ENCODE measurements at regions not wholly inside any gene's neighbourhood (a gene's known extent, or its start where the extent isn't known, plus 50 kb on each side); places are given as distances from the start of the nearest gene placed in this dataset.
"Not testable (repeated sequence)": the region's sequence is repeated elsewhere in the genome, so short reads cannot be mapped to it uniquely, and the experiment has no call there.

DNA sequence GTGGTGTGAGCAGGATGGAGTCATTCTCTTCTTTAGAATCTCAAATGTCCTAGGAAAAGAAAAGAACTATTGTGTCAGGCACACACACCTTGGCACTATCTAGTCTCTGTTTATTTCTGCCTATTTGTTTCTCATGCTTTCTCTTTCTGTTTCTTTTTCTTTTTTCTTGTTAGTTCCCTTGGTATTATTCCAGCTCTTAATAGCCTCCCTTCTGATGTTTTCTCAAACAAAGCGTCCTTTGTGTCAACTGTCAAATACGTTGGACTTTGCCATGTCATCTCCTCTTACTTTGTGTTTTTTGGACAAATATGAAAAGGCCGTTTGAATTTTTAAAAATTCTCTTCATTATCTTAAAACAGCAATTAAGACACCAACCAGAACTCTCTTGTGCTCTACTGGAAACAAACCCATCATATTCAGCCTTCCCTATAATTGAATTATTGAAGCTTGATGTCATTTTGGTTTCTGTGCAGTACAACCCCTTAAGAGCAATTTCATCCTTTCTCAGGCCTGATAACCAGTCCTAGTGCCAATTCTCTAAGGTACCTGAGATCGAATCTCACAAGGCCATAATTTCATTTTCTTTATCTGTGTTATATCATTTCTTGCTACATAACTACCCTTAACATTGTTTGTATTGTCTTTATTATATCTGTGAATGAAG is 497.8 kb upstream of the NRP1 start:
- H3K9me3 ChIP-seq, result no peaks in the 10 kb centered on the region
- TF ChIP-seq, protein P1, sequence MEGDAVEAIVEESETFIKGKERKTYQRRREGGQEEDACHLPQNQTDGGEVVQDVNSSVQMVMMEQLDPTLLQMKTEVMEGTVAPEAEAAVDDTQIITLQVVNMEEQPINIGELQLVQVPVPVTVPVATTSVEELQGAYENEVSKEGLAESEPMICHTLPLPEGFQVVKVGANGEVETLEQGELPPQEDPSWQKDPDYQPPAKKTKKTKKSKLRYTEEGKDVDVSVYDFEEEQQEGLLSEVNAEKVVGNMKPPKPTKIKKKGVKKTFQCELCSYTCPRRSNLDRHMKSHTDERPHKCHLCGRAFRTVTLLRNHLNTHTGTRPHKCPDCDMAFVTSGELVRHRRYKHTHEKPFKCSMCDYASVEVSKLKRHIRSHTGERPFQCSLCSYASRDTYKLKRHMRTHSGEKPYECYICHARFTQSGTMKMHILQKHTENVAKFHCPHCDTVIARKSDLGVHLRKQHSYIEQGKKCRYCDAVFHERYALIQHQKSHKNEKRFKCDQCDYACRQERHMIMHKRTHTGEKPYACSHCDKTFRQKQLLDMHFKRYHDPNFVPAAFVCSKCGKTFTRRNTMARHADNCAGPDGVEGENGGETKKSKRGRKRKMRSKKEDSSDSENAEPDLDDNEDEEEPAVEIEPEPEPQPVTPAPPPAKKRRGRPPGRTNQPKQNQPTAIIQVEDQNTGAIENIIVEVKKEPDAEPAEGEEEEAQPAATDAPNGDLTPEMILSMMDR (IDR thresholded peaks at IDR 0.05), result no peak
- TF ChIP-seq POLR2A (IDR thresholded peaks at IDR 0.05), result no peak
- TF ChIP-seq POLR2AphosphoS5 (IDR thresholded peaks at IDR 0.05), result no peak
- TF ChIP-seq EP300 (IDR thresholded peaks at IDR 0.05; ENCODE audit: low read depth), result no peak
- intact Hi-C loops (cut with DNase I; ENCODE audit: low total_unique reads), result no loop called here
- peaks cover 0 to 7% (median 0%) of the 10 kb centered on the region in 4 donors for H3K4me1 ChIP-seq
- H3K4me3 ChIP-seq, result no peak overlapping the region
- H3K27ac ChIP-seq, result no peak overlapping the region
- H3K36me3 ChIP-seq, result no peaks in the 10 kb centered on the region
- no peak for DNase-seq
- 42 to 54% methylated on average over 4 of the region's 4 CpGs for WGBS, 2 donors (ENCODE audit: low coverage in 1 of 2)
- no peaks in the 10 kb centered on the region for H3K27me3 ChIP-seq
- in situ Hi-C loops (cut with MboI; ENCODE audit: low pct_ligation_motif_present in 1 of 4, low pct_unique_long_range_greater_than_20kb in 1 of 4, low sequenced_read_pairs in 3 of 4), result no loop called here

DNA sequence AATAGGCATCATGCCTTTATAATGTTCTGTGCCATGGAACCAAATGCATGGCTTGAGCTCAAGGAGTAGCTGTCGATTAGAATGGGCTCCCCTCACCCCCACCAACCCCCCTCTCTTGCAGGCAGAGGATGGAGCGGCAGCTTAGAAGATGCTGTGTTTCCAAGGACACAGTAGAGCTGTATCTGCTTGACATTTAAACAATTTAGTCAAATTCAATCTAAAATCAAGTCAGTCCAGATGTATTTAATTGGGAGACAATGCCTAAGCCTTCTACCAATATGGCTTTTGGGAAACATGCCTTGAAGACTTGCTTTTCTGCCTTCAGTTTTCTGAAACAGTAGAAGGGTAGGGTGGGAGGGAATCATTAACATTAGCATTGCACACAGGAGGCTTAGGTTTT is 497.1 kb upstream of the NRP1 start:
- DNase-seq, result no peak
- no peaks in the 10 kb centered on the region for H3K36me3 ChIP-seq
- H3K4me3 ChIP-seq, result no peak overlapping the region
- H3K9me3 ChIP-seq, result no peaks in the 10 kb centered on the region
- H3K27ac ChIP-seq, result no peak overlapping the region
- intact Hi-C loops (cut with DNase I; ENCODE audit: low total_unique reads), result no loop called here
- 86 to 94% methylated on average over 2 of the region's 2 CpGs for WGBS, 2 donors (ENCODE audit: low coverage in 1 of 2)
- peaks cover 0 to 7% (median 0%) of the 10 kb centered on the region in 4 donors for H3K4me1 ChIP-seq
- no peak for TF ChIP-seq POLR2A (IDR thresholded peaks at IDR 0.05)
- TF ChIP-seq, protein P1 (IDR thresholded peaks at IDR 0.05), result no peak
- no peak for TF ChIP-seq POLR2AphosphoS5 (IDR thresholded peaks at IDR 0.05)
- no peak for TF ChIP-seq EP300 (IDR thresholded peaks at IDR 0.05; ENCODE audit: low read depth)
- no peaks in the 10 kb centered on the region for H3K27me3 ChIP-seq
- in situ Hi-C loops (cut with MboI; ENCODE audit: low pct_ligation_motif_present in 1 of 4, low pct_unique_long_range_greater_than_20kb in 1 of 4, low sequenced_read_pairs in 3 of 4), result no loop called here

DNA sequence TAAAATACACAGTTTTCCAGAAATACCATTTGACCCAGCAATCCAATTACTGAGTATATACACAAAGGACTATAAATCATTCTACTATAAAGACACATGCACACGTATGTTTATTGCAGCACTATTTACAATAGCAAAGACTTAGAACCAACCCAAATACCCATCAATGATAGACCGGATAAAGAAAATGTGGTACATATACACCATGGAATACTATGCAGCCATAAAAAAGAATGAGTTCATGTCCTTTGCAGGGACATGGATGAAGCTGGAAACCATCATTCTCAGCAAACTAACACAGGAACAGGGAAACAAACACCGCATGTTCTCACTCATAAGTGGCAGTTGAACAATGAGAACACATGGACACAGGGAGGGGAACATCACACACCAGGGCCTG is 495.4 kb upstream of the NRP1 start:
- H3K36me3 ChIP-seq; DNase-seq; H3K27ac ChIP-seq; intact Hi-C loops (cut with DNase I; ENCODE audit: low total_unique reads); H3K4me1 ChIP-seq; H3K27me3 ChIP-seq; H3K4me3 ChIP-seq; H3K9me3 ChIP-seq; in situ Hi-C loops (cut with MboI; ENCODE audit: low pct_ligation_motif_present in 1 of 4, low pct_unique_long_range_greater_than_20kb in 1 of 4, low sequenced_read_pairs in 3 of 4): not testable (repeated sequence)
- WGBS, 2 donors (ENCODE audit: low coverage in 1 of 2), result 82 to 88% methylated on average over 3 of the region's 3 CpGs

DNA sequence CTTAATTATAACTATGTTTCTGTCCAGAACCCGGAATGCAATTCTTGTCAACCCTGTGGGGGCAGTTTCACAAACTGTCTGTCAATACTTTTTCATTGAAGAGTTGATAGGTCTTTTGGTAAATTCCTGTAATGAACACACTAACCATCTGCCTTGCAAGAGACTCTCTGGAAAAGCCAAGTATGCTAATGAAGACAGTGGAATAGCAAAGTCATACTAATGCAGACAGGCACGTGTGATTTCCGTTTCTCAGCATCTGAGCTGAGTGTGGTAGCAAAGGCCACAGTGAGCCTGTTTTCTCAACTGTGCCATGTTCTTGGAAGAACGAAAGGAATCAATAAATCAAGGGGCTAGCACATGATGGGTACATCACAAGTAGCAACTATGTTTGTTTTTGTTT is 494.1 kb upstream of the NRP1 start:
- TF ChIP-seq EP300 (IDR thresholded peaks at IDR 0.05; ENCODE audit: low read depth), result no peak
- TF ChIP-seq, protein P1 (IDR thresholded peaks at IDR 0.05), result no peak
- TF ChIP-seq POLR2A (IDR thresholded peaks at IDR 0.05), result no peak
- TF ChIP-seq POLR2AphosphoS5 (IDR thresholded peaks at IDR 0.05), result no peak
- no peaks in the 10 kb centered on the region for H3K36me3 ChIP-seq
- H3K4me3 ChIP-seq, result no peak overlapping the region
- H3K27ac ChIP-seq, result no peak overlapping the region
- H3K27me3 ChIP-seq, result no peaks in the 10 kb centered on the region
- in situ Hi-C loops (cut with MboI; ENCODE audit: low pct_ligation_motif_present in 1 of 4, low pct_unique_long_range_greater_than_20kb in 1 of 4, low sequenced_read_pairs in 3 of 4) (no loop called here), intact Hi-C loops (cut with DNase I; ENCODE audit: low total_unique reads) (no loop called here)
- no peak for DNase-seq
- no peaks in the 10 kb centered on the region for H3K9me3 ChIP-seq
- WGBS, 2 donors (ENCODE audit: low coverage in 1 of 2), result 91 to 100% methylated on average over 1 to 4 of the region's 4 CpGs
- H3K4me1 ChIP-seq, result peaks cover 0 to 7% (median 0%) of the 10 kb centered on the region in 4 donors

DNA sequence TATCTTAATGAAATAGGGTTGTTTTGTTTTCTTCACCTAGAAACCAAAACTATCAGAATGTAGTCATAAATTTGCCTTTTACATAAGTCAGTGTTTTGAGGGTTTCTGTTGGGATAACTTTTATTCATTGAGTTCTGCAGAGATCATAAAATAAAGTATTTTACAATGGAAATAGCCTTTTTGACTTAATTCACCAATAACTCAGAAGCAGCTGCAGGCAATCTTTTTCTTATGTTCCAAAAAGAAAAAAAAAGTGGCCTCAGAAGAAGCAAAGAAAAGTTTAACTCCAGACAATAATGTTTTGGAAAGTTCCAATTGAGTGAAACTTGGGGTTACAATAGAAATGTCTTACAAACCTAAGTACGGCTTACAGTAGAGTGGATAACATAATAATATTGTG is 491.7 kb upstream of the NRP1 start:
- in situ Hi-C loops (cut with MboI; ENCODE audit: low pct_ligation_motif_present in 1 of 4, low pct_unique_long_range_greater_than_20kb in 1 of 4, low sequenced_read_pairs in 3 of 4), result no loop called here
- no peak for DNase-seq
- Histone ChIP-seq H3K36me3 (no peaks in the 10 kb centered on the region), H3K27ac (no peak overlapping the region), H3K27me3 (no peaks in the 10 kb centered on the region), H3K4me1 (no peaks in the 10 kb centered on the region), H3K4me3 (no peak overlapping the region), H3K9me3 (no peaks in the 10 kb centered on the region)
- intact Hi-C loops (cut with DNase I; ENCODE audit: low total_unique reads), result no loop called here
- TF ChIP-seq POLR2A (IDR thresholded peaks at IDR 0.05) (no peak), EP300 (IDR thresholded peaks at IDR 0.05; ENCODE audit: low read depth) (no peak)
- TF ChIP-seq, protein P1 (IDR thresholded peaks at IDR 0.05), result no peak
- WGBS, 2 donors (ENCODE audit: low coverage in 1 of 2), result 80 to 86% methylated on average over 1 of the region's 1 CpG
